AG09309 (cell line): ENCODE measurements at regions not wholly inside any gene's neighbourhood (a gene's known extent, or its start where the extent isn't known, plus 50 kb on each side); places are given as distances from the start of the nearest gene placed in this dataset.
"Not testable (repeated sequence)": the region's sequence is repeated elsewhere in the genome, so short reads cannot be mapped to it uniquely, and the experiment has no call there.

ENCODE experiments used
- DNase-seq: peaks from one replicate; pipeline ENCODE4 v3.0.0-alpha.2; 2010; ENCODE audit warnings: low read depth
- H3K4me3 ChIP-seq: 2 replicates; pipeline ENCODE4 v1.5.1; 2011; ENCODE audit warnings: mild to moderate bottlenecking, low read depth, low read length, moderate library complexity; ENCODE audit not compliant: control insufficient read depth
- TF ChIP-seq, protein P1 (sequence below): IDR thresholded peaks from 2 replicates; pipeline ENCODE4 v1.5.1; 2011; ENCODE audit warnings: mild to moderate bottlenecking, low read depth, low read length, inconsistent platforms; ENCODE audit not compliant: insufficient read depth, control insufficient read depth; ENCODE audit errors: missing control alignments

DNA sequence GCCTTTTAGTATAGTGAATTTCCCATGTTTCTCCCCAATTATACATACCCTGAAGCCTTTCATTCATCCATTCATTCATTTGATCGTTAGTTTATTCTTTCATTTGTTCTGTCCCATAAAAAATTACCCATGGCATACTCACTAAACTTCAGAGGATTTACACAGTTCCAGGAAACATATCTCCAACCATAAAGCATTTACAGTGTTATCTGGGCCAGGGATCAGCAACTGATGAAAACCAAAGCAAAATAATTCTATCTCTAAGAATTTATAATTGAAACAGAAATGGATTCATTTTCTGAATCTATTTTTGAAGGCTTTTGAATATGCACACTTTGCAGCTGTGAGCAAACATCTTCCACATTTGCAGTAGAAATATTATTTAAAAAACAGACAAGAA lies 547.7 kb downstream of the KCNJ2 start:
- TF ChIP-seq, protein P1, sequence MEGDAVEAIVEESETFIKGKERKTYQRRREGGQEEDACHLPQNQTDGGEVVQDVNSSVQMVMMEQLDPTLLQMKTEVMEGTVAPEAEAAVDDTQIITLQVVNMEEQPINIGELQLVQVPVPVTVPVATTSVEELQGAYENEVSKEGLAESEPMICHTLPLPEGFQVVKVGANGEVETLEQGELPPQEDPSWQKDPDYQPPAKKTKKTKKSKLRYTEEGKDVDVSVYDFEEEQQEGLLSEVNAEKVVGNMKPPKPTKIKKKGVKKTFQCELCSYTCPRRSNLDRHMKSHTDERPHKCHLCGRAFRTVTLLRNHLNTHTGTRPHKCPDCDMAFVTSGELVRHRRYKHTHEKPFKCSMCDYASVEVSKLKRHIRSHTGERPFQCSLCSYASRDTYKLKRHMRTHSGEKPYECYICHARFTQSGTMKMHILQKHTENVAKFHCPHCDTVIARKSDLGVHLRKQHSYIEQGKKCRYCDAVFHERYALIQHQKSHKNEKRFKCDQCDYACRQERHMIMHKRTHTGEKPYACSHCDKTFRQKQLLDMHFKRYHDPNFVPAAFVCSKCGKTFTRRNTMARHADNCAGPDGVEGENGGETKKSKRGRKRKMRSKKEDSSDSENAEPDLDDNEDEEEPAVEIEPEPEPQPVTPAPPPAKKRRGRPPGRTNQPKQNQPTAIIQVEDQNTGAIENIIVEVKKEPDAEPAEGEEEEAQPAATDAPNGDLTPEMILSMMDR = no peak
- no peak overlapping the region for H3K4me3 ChIP-seq
- no peak for DNase-seq

DNA sequence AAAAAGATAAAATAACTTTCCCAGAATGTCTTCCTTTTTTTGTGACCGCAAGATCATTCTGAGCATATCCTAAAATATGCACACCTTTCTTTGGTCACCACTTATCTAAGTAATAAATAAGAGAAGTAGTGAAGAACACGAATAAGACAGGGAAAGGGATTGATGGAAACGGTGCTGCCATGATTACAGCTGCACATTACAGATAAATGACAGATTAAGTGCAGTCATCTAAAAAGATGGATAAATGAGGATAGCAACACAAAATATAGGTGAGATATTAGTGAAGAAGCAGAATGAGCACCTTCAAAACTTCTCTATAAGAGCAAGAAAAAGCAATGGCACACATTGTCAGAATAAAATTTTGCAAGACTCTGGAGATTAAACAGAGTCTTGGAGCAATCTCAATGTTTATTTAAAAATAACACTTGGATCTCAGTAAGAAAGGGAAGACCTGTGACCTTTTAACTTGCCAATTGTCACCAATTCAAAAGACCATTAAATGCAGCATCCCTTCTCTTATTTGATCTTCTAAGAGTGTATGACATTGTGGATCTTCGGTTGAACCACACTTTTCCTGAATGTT lies 567.1 kb downstream of the KCNJ2 start:
- no peak overlapping the region for H3K4me3 ChIP-seq
- TF ChIP-seq, protein P1 = no peak

DNA sequence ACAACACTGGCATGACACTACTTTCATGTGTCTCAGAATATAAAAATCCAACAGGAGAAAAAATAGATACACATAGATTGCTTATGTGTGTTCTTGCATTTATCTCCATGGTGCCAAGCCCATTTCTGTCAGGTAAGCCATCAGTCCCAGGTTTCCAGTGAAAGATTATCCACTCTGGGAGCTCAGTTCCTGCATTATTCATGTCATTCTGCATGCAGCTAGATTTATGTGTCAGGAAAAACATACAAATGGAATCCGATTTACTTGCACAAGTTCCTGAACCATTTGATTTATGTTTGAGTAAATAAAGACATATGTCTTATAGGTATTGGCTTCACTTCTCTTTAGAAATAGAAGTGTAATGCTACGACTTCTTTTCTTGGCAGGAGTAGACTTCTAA lies 569.7 kb downstream of the KCNJ2 start:
- DNase-seq = no peak
- TF ChIP-seq, protein P1 = no peak
- H3K4me3 ChIP-seq = no peak overlapping the region

More for the DNA sequence above, 567.1 kb downstream of the KCNJ2 start:
- DNase-seq = no peak

DNA sequence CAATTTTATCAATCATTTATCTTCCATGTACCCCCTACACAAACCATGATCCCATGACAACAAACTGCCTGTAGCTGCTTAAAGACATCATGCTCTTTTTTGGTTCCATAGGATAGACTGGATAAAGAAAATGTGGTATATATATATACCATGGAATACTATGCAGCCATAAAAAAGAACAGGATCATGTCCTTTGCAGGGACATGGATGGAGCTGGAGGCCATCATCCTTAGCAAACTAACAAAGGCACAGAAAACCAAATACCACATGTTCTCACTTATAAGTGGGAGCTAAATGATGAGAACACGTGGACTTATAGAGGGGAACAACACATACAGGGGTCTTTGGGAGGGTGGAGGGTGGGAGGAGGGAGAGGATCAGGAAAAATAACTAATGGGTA lies 577.2 kb downstream of the KCNJ2 start:
- H3K4me3 ChIP-seq, DNase-seq: not testable (repeated sequence)

DNA sequence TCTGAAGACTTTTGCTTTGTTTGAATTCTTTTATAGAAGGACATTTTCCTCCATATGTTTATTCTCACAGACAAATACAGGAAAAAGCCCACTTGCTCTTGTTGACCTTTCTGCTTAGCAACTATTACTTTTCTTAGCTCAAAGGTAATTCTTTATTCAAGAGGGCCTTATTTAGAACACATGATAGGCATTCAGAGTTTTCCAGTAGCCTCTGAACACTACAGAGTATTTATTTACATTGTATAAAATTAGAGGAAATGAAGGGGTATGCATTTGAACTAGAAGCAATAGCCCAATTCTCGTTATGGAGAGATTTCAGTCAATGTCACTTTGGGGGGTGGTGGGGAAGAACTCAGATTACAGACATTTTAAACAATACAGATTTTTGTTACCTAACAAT lies 581.7 kb downstream of the KCNJ2 start:
- no peak for DNase-seq
- TF ChIP-seq, protein P1 = no peak
- H3K4me3 ChIP-seq = no peak overlapping the region

DNA sequence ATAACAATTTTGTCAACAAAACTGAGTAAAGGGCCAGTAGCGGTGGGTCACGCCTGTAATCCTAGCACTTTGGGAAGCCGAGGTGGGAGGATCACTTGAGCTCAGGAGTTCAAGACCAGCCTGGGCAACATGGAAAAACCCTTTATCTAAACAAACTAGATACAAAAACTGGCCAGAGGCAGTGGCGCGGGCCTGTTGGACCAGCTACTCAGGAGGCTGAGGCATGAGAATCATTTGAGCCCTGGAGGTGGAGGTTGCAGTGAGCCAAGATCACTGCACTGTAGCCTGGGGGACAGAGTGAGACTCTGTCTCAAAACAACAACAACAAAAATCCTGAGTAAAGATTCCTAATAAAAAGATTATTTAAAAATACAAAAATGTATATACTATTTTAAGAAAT lies 583.1 kb downstream of the KCNJ2 start:
- not testable (repeated sequence) for H3K4me3 ChIP-seq, DNase-seq

DNA sequence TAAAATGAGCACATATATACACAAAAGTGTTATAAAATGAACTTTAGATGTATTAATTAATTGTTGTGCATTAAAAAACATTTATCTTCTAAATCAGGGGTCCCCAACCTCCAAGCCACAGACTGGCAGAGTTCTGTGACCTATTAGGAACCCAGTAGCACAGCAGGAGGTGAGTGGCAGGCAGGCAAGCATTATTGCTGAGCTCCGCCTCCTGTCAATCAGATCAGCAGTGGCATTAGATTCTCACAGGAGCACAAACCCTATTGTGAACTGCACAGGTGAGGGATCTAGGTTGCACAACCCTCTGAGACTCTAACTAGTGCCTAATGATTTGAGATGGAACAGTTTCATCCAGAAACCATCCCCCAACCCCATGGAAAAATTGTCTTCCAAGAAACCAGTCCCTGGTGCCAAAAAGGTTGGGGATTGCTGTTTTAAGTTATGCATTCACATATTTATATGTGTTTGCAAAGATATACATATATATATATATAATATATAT lies 583.7 kb downstream of the KCNJ2 start:
- H3K4me3 ChIP-seq = no peak overlapping the region
- DNase-seq = no peak
- TF ChIP-seq, protein P1 = no peak

DNA sequence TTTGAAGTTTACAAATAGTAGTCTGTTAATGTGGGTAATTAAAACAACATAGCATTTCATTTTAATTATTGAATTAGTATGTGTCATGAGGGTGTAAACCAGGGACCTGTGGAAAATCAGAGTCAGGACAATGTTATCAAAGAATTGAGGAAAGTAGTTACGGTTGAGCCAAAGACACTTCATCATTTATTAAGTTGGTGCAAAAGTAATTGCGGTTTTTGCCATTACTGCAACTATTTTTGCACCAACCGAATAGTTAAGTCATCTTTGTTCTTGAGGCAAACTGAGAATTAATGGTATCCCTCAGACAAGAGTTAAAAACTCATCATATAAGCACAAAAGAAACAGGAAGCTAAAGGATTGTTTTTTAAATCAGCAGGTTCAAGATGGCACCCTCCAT lies 593.7 kb downstream of the KCNJ2 start:
- TF ChIP-seq, protein P1 = no peak
- no peak overlapping the region for H3K4me3 ChIP-seq

More for the DNA sequence above, 593.7 kb downstream of the KCNJ2 start:
- DNase-seq = no peak
